Myocyte (in vitro differentiated cells): ENCODE measurements at regions not wholly inside any gene's neighbourhood (a gene's known extent, or its start where the extent isn't known, plus 50 kb on each side); places are given as distances from the start of the nearest gene placed in this dataset.
"Not testable (repeated sequence)": the region's sequence is repeated elsewhere in the genome, so short reads cannot be mapped to it uniquely, and the experiment has no call there.

Source experiments
- DNase-seq: peaks from one replicate; pipeline ENCODE4 v3.0.0-alpha.2; 2012; ENCODE audit warnings: low read depth

DNA sequence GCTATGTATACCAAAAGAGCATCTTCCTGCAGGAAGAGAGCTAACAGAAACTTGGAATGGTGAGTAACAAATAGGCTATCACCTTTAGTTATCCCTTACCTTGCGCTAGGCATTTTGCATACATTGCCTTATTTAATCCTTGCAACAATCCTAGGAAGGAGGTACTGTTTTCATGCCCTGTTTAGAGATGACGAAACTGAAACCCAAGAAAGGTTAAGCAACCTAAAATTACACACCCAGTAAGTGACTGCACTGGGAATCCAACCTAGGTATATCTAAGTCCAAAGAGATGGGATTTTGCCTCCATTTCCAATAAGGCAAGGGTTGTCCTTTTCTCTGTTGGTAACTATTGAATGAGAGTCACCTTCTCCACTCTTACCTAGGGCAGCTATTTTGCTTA lies 144.5 kb downstream of the TM2D1 start:
- DNase-seq: no peak

DNA sequence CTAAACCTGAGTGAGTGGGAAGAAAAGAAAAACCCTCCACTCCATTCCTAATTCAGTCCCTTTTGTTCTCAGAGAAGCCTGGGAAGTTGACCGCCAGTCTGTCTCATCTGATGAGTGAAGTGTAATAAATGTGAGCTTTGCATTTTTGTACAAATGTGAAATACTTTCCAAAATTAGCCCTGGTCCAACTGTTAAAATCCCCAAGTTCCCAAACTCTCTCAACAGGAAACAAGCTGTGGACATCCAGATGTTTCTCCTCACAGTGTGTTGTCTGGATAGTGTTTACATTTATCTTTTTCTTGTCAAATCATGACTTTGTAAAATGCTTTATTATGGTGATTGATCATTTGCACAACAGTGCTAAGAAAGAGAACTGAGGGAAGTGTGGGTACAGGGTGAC lies 145.1 kb downstream of the TM2D1 start:
- no peak for DNase-seq

DNA sequence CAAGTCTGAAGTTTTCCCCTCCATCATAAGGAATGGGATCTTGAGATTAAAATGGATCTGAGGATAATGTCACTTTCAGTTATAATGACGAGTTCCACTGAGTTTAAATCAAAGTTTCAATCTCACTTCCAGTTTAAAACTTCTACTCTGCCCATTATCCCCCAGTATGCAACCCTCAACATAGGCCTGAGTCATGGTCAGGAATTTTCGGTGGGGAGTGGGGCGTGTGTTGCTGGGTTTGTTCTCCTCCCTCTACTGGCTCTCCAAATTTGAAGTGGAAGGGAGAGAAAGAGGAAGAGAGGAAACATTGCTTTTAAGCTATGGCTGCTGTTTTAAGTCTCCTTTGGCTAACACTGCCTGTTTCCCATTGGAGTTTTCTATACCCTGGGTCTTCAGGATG lies 152.9 kb downstream of the TM2D1 start:
- DNase-seq: no peak

DNA sequence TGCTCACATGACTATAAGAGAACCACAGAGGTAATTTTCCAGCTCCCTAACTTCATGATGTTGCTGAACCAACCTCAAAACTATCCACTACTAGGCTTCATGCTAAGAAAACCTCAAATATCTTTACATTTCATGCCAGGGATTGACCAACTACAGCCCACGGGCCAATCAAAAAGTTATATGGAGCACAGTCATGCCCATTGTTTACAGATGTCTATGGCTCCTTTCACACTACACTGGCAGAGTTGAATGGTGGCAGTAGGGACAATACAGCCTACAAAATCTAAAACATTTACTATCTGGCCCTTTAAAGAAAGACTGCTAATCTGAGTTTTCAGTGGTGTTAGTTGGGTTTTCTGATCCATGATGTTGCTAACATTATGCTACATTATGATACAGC lies 154.8 kb downstream of the TM2D1 start:
- DNase-seq: no peak

DNA sequence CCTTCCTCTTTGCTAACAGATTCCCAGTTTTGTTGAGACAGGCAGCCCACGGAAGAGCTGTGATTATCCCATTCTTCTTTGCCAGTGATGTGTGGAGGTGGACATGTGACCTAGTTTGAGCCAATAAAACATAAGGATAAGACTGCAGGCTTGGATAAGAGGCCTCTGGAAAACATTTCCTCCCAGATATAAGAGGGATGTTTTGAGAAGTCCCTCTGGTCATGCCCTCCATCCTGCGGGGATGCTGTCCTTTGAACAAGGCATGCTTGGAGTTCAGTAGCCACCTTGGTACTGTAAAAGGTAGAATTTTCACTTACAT lies 155.7 kb downstream of the TM2D1 start:
- DNase-seq: no peak

DNA sequence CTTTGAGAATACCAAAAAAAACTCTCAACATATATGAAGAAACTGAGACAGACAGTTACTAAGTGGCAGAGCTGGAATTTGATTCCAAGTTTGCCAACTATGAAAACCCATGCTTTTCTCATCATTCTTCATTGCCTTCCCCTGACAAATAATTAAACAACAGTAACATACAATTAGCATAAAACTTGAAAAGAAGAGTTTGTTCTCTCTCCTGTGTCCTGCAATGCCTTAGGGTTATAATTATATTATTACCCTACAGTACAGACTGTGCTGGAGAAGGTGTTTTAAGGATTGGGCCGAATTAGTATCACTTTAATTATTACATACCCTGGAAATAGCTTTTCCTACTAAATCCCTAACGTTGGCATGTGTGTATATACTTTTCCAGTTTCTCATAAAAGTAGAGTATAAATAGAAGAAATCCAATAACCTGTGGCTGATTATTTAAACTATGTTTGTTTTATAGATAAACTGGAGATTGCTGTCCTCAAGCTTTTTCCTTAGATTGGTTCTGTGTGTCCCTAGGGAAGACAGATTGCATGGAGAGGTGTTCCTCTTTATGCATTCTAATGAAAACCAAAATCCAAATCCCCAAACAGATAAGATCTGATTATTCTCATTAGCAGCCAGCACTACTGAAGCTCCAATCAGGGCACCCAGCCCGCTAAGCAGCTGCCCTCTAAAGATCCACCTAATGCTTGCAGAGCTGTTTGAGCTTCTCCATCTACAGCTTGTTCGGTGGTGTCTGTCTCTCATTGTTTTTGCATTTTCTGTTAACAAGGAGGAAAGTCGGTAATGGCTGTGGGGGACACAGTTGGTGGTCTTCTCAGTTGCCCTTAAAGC lies 156.3 kb downstream of the TM2D1 start:
- no peak for DNase-seq

DNA sequence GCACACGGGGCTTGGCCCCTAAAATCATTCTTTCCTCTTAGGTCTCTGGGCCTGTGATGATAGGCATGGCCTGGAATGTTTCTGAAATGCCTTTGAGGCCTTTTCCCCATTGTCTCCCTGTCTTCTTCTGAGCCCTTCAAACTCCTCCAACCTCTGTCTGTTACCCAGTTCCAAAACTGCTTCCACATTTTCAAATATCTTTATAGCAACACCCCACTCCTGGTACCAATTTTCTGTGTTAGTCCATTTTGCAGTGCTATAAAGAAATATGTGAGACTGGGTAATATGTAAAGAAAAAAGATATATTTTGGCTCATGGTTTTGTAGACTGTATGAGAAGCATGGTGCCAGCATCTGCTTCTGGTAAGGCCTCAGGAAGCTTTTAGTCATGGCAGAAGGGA lies 158.8 kb downstream of the TM2D1 start:
- no peak for DNase-seq

DNA sequence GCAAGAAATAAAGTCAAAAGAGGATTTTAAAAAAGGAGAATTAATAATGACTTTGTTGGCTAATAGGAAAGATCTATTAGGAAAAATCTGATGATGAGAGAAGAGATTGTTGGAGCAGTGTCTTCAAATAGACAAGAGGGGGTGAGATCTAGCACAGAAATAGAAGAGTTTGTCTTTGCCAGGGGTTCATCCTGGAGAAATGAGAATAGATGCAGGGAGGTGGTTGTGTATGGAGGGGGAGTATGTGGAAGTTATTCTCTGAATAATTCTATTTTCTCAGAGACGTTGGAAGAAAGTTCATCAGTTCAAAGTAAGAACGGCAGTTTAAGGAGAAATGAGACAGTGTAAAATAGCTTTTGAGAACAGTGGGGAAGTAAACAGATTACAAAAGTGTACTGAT lies 161.3 kb downstream of the TM2D1 start:
- DNase-seq: no peak

DNA sequence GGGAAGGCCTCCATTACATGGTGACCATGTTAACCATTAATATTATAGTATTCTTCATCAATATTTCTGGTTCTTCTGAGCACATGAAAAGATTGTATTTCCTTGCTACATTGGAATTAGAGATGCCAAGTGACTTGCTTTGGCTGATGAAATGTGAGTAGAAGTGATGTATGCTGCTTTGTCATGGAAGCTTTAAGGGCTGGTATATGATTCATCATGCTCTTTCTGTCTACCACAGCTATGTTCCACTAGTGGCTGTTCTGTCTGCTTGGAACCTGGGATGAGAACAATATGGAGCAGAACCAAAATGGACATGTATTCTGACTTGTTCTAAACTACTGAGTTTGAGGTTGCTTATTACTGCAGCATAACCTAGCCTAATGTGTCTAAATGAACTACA lies 163.3 kb downstream of the TM2D1 start:
- DNase-seq: no peak

DNA sequence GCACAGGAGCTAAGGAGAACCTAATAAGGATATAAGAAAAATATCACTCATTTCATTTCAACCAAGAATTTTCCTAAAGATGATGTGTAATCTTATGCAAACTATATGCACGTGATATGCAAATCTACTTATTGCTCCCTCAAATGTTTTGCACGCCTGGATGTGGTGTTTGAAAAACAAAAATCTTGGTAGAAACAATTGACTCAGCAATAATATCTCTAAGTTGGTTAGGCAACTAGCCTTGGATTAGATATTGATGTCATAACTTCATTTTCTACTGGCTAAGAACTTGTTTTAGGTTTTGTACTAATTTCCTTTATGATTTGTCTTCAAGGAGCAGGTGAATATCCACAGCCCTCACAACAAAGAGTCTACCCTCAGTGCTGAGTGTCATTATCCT lies 164.6 kb downstream of the TM2D1 start:
- DNase-seq: no peak

DNA sequence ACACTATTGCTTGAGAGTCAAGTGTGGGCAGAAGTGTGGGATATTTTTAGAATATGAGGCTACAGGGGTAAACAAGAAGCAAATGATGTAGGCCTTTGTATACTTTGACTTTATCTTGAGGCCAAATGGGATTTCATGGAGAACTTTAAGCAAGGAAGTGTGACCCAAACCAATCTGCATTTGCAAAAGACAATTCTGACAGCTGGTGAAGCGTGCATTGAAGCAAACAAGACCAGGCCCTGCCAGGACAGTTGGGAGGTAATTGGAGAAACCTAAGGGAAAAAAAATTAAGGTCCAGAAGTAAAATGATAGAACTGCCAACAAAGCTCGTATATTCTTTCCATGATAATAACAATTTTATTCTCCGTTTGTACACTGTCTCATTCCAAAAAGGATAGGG lies 168.3 kb downstream of the TM2D1 start:
- no peak for DNase-seq

DNA sequence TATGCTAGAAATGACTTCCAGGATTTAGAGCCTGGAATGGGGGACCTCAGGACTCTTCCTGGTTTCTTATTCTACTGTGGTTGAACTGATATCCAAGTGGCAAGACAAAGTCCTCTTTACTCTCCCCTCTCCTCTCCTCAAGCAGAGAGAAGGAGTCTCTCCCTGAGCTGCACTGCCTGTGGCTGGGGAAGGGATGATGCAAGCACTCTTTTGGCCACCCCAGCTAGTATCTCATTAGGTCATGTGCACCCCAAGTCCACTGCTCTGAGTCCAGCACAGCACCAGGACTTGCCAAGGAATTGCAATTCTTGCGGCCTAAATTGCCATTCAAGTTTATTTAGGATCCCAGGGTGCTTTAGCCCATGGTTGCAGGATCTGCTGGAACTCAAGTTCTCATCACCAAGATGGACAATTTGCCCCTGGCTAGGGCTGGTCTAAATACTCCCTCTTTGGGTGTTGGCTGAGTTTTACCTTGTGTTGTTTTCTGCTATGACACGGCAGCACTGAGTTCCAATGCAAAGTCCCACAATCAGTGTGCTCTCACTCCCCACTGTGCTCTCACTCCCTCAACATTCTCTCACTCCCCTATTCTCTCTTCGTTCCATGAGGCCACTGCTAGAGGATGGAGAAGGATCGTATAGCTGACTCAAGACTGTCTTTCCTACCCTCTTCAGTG lies 172.2 kb downstream of the TM2D1 start:
- DNase-seq: no peak

DNA sequence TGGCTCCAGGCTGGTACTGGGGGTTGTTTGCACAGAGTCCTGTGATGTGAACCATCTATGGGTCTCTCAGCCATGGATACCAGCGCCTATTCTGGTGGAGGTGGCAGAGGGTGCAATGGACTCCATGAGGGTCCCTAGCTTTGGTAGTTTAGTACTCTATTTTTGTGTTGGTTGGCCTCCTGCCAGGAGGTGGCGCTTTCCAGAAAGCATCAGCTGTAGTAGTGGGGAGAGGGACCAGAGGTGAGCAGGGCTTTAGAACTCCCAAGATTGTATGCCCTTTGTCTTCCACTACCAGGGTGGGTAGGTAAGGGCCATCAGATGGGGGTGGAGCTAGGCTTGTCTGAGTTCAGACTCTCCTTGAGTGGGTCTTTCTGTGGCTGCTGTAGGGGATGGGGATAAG lies 177.6 kb downstream of the TM2D1 start:
- DNase-seq: not testable (repeated sequence)

DNA sequence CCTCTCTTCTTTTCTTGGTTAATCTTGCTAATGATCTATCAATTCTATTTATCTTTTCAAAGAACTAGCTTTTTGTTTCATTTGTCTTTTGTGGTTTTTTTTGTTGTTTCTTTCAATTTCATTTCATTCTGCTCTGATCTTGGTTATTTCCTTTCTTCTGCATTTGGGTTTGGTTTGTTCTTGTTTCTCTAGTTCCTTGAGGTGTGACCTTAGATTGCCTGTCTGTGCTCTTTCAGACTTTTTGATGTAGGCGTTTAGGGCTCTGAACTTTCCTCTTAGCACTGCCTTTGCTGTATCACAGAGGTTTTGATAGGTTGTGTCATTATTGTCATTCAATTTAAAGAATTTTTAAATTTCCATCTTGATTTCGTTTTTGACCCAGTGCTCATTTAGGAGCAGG lies 180.1 kb downstream of the TM2D1 start:
- not testable (repeated sequence) for DNase-seq

DNA sequence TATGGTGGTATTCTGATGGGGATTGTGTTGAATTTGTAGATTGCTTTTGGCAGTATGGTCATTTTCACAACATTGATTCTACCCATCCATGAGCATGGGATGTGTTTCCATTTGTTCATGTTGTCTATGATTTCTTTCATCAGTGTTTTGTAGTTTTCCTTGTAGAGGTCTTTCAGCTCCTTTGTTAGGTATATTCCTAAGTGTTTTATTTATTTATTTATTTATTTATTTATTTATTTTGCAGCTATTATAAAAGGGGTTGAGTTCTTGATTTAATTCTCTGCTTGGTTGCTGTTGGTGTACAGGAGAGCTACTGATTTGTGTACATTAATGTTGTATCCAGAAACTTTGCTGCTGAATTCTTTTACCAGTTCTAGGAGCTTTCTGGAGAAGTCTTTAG lies 181.4 kb downstream of the TM2D1 start:
- not testable (repeated sequence) for DNase-seq

DNA sequence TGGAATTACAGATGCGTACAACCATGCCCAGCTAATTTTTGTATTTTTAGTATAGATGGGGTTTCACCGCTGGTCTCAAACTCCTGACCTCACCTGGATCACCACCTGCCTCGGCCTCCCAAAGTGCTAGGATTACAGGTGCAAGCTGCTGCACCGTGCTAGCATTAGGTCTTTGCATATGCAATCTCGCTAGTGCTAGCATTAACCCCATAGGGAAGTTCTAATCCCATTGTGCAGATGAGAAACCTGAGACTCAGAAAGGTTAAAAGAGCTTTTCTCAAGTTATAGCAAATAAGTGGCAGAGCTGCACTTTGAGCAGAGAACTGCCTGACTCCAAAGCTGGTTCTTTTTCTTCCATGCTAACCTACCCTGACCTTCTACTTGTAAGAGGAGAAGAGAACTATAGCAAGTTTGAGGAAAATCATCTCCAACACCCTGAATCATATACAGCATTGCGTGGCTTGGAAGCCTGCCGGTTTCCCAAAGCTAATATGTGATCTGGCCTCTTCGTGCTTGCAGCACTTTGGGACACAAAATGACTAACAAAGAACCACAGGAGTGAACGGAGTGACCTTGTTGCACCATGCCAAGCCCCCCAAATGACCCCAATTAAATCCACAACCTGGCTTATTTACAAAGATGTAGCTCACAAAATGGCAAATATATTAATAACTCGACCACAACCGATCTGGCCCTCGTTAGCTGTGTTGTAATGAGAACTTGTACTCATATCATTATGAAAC lies 185.1 kb downstream of the TM2D1 start:
- no peak for DNase-seq

DNA sequence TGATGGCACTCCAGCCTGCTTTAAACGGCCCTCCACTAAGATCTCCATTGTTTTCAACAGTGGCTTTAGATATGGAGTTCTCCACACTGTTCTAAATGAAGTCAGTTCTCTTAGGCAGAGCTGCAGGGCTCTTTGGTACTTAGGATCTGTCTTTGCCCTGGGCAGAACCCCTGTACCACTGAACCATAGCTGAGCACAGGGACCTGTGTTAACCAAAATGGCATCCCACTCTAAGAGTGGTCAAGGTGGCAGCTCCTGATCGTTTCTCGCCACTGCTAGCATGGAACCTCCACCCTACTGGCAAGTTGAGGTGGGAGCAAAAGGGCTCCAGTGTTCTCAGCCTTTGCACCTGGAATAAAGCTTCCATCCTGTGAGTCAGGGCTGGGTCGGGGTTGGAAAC lies 186.7 kb downstream of the TM2D1 start:
- DNase-seq: no peak

DNA sequence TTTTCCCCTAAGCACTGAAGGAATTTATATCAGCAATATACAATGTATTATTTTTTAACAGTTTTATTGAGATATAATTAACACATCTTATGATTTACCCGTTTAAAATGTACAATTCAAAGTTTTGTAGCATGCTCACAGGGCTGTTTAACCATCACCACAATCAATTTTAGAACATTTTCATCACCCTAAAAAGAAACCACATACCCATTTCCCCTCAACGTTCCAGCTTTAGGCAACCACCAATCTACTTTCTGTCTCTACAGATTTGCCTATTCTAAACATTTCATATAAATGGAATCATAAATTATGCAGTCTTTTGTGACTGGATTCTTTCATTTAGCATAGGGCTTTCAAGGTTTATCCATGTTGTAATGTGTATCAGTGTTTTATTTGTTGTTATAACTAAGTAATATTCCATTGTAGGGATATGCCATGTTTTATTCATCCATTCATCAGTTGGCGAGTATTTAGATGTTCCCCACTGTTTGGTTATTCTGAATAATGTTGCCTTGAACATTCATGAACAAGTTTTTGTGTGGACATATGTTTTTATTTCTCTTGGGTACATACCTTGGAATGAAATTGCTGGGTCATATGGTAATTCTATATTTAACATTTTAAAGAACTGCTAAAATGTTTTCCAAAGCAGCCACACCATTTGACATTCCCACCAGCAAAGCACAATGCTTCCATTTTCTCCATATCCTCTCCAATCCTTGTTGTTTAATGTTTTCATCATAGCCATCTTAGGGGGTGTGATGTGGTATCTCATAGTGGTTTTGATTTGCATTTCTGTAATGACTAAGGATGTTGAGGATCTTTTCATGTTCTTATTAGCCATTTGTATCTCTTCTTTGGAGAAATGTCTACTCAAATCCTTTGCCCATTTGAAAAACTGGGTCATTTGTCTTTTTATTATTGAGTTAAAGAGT lies 188.5 kb downstream of the TM2D1 start:
- DNase-seq: no peak

DNA sequence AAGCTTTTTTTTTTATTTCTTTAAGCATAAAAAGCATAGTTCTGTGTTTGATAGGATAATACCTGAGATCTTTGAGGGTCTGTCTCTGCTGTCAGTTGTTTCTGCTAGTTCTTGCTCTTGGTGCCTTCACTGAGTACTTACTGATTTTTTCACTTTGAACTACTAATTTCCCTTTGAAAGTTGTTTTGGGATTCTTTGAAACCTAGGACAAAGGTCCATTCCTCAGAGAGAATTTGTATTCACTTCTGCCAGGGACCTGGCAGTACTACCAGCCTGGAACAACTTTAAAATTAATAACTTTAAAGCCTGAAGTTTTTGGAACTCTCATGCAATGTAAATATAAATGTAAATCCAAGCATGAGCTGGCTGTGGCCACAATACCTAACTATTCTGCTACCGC lies 190.1 kb downstream of the TM2D1 start:
- no peak for DNase-seq

DNA sequence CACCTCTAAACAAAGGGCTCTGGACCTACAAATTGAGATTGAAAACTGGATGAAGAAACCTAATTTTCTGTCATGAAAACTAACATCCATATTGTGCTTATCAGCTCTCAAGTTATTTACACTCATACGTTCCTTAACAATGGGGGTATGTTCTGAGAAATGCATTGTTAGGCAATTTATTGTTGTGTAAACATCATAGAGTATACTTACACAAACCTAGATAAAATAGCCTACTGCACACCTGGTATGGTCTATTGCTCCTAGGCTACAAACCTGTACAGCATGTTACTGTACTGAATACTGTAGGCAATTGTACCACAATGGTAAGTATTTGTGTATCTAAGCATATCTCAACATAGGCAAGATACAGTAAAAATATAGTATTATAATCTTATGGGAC lies 191.4 kb downstream of the TM2D1 start:
- DNase-seq: no peak

DNA sequence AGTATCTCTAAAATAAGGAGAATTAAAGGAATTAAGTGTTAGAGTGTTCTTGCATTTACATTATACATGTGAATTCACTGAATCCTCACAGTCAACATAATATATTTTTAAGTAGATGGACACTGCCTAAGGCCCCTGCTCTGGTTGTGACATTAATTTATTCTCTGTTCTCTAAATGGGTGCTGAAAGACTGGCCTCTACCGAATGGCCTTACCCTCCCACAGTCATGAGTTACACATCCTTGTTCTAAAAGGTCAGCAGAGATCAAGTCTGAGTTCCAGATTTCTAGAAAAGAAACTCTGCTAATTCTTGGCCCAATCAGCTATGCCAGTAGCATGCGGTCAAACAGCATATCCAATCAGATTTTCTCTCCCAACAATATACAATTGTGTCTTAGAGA lies 193.2 kb downstream of the TM2D1 start:
- no peak for DNase-seq
